HG03439 (cell line): ENCODE measurements at regions not wholly inside any gene's neighbourhood (a gene's known extent, or its start where the extent isn't known, plus 50 kb on each side); places are given as distances from the start of the nearest gene placed in this dataset.
A peak's percentile ranks its signal among the peaks of the same experiment; 100 is the strongest.

Source experiments
- ATAC-seq: cut with Tn5 transposase; IDR thresholded peaks from one replicate; pipeline ENCODE4 v1.9.1; 2021; ENCODE audit warnings: mild to moderate bottlenecking, moderate library complexity; ENCODE audit not compliant: unreplicated experiment

DNA sequence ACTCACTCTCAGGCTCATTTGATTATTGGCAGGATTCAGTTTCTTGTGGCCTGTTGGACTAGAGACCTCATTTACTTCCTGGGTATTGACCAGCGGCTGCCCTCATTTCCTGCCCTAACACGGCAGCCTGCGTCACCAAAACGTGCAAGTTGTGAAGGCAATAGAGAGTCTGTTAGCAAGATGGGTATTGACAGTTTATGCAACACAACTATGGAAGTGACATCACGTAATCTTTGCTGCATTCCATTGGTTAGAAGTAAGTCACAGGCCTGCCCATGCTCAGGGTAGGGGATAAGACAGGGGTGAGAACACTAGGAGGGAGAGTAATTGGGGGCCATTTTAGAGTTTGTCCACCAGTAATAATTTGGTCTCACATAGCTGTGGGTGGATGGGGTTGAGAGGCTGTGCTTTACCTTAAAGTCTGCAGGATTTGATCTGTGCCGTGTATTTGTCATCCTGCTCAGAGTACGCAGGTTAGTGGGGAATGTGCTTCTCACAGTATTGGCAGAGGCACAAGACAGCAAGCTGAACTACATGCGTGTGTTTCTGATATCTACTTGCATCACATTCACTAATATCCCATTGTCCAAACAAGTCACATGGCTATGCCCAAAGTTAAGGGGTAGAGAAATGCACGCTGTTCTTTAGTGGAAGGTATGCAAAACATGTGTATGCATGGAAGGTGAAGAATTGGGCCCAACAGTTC, 83.3 kb downstream of the EDEM1 start:
- no peak for ATAC-seq

DNA sequence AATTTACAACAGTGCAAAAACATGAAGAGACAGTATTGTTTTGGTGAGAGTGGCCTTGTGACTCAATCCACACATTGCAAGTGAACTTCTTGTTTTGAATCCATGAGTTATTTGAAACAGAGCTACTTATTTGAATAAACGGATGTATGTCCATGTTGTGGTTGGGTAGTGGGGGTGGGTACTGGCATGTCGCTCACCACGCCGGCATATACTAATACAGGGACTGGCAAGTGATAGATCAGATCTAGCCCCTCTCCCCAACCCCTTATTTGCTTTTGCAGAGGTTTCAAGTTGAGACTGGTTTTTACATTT, 83.8 kb downstream of the EDEM1 start:
- ATAC-seq = no peak

DNA sequence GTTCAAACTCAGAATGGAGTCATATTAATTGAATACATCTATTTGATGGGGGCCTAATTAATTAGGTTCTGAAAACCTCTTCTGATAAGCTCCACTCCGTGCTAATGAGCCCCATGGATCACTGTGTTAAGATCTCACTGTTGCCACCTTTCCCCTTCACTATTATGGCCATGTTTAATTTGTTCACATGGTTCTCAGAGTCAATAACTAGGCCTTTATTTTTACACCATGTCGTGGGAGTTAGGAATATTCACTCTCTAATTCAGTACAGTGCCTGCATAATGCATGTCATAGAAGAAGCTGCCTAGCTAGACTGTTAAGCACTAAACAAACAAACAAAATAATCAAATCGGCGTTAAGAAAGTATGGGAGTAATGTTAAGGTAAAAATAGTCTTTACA, 84.9 kb downstream of the EDEM1 start:
- no peak for ATAC-seq

DNA sequence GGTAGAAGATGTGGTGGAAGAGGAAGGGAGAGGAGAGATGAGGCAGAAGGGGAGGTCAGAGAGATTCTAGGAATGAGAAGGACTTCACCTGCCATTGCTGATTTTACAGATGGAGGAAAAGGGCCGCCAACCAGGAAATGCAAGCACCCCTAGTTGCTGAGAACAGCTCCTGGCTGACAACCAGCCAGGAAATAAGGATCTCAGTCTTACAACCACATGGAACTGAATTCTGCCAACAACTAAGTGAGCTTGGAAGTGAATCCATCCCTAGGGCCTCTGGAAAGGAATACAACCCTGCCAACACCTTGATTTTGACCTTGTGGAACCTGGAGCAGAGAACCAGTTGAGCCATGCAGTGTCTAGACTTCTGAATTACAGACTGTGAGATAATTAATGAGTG, 86.6 kb downstream of the EDEM1 start:
- no peak for ATAC-seq

DNA sequence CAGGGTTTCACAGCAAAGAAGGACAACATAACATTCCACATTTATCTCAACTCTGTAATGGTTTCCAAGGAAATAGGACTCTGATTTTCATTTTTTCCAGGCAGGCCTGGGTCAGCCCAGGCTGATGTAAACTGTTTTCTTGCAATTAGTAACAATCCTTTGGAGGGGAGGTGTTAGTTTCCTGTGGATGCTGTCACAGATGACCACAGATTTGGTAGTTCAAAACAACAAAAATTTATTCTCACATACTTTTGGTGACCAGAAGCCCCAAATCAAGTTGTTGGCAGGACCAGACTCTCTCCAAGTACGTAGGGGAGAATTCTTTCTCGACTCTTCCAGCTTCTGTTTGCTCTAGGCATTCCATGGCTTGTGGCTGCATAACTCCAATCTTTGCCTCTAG, 88.0 kb downstream of the EDEM1 start:
- no peak for ATAC-seq

DNA sequence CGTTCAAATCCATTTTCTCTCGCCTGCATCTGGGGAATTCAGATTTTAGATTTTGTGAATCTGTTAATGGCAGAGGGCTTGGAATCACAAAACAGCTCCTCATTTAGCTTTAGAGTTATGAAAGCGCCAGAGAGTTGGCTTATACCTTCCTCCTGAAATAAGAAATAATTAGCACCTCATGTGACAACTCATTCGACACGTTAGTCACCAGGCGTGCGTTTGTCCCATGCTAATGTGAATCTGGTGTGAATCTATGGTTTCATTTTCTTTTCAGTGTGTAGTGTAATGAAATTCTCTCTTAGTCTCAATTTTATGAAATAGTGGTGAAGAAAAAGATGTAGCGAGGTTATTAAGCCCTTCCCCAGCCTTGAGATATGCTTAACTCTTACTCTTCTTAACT, 89.4 kb downstream of the EDEM1 start:
- peak; percentile 62 for ATAC-seq

DNA sequence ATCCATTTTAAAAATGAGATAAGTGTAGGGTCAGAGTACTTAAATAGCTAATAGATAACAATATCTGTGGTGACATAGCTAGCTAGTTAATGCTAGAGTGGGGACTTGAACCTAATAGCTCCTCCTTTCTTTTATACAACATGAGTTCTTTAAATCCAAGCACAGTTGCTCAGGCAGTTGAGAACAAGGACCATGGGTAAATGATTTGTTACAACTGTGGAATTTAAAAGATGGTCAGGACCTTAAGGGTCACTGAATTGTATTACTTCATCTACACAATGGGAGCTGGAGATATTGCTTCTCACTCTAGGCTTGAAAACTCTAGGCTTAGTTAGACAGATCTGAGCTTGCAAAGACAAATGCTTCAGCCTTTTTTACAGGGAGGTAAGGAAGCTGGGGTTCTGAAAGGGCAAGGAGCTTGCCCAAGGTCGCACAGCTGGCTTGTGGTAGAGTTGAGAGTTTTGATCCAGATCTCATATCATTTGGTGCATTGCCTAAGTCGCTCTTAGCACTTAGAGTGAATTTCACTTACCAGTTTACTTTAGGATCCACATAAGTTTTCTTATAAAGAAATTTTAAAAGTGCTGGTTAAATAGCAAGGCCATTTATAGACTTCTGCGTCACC, 90.2 kb downstream of the EDEM1 start:
- no peak for ATAC-seq

DNA sequence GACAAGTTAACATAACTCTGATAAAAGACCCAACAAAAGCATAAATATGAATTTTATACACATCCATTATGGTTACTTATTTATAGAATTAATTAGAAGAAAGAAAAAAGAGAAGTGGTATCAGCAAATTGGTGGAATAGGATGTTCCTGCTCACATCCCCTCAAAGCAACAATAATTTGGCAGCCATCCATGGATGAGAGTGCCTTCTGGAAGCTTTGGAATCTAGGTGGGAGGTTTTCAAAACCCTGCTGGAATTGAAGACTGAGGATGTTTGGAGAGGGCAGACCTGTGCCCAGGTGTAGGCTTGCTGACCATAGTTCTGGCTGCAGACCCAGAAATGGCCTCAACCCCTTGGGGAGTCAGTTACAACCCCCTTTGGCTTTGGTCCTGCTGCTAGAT, 91.2 kb downstream of the EDEM1 start:
- no peak for ATAC-seq

DNA sequence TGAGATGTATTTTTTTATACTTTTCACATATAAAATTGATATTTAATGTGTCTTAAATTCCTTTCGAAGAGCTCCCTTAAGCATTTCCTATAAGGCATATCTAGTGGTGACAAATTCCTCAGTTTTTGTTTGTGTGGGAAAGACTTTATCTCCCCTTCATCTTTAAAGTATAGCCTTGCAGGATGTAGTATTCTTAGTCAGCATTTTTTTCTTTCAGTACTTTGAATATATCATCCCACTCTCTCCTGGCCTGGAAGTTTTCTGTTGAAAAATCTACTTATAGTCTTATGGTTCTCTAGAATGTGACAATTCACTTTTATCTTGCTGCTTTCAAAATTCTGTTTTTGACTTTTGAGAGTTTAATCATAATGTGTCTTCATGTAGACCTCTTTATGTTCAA, 95.2 kb downstream of the EDEM1 start:
- no peak for ATAC-seq

DNA sequence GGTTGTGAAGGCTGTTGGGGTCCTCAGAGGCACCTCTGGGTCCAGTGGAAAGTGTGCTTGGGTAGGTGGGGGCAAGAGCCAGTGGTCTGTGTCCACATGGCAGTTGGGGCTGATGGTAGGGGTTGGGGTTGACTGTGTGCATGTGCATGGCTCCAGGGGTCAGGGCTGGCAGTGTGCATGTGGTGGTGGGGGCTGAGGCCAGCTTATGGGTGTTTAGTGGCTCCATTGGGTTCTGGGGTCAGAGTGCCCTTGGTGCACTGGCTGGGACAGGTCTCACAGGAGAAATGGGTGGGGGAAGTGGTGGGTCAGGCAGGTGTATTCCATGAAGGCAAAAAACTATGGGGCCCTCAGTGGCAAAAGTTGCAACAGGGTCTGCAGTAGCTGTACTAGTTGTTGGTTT, 97.9 kb downstream of the EDEM1 start:
- ATAC-seq = no peak

DNA sequence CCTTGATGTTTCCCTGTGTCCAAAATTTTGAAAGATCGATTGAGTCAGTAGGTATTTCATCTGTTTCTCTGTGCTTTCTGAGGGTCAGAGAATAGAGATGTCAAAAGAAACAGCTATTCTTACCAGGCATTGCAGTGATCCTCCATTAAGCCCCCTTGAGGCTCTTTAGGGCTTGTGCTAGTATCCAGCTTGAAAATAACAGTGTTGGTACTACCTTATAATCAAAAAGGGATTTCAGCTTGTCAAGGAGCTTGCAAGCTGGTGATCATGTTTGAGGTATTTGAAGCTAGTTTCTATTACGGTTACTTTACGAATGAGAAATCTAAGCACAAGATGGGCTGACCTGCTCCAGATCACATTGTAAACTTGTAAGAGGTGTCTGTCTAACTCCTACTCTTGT, 103.4 kb downstream of the EDEM1 start:
- no peak for ATAC-seq

DNA sequence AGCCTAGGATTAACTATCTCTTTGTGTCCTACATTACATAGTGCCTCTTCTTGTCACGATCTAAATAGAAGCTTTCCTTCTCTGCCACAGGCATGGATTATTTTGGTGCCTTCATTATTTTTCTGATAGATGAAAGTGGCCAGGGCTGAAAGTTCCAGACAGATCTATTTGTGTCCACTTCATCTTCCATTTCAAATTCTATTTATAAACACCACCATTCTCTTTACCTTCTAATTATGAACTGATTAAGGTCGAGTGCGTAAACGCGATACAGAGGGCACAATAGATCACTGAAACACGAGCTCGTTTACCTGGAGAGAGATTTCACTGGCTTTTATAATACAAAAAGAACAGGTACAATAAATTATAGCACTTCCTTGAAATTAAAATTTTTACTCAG, 105.0 kb downstream of the EDEM1 start:
- ATAC-seq = no peak

DNA sequence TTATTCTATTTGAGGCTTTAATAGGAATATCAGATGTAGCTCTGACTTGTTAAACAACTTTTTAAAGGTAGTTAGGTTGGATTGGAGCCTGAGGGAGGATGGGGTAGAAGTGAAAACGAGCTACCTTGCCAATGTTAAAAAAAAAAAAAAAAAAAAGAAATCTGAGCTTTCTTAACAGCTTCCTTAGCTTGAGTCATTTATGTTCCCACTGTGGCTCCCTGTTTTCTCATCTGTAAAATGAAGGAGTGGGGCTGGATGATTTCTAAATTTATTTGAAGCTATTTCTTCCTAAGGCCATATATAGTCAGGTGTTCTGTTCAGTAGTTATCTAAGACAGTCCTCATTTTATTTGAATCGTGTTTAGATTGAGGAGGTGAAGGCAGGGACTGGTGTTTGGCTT, 105.7 kb downstream of the EDEM1 start:
- ATAC-seq = no peak

DNA sequence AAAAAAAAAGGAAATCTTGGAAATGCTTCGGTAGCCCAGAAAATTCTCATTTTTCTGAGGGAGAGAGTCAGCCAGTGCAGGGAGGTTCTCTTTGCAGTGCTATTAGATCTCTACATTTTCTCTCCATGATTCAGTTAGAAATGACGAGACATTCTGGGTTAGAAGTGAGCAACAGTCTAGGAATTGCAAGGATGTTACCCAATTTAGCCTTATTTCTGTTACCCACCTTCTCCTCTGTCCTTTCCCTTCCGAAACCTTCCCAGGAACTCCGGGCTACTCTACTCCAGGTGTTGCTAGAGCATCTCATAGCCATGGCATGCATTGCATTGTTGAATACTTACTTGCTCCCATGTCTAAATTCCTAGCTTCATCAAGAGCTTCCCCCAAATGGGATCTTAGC, 106.8 kb downstream of the EDEM1 start:
- no peak for ATAC-seq

DNA sequence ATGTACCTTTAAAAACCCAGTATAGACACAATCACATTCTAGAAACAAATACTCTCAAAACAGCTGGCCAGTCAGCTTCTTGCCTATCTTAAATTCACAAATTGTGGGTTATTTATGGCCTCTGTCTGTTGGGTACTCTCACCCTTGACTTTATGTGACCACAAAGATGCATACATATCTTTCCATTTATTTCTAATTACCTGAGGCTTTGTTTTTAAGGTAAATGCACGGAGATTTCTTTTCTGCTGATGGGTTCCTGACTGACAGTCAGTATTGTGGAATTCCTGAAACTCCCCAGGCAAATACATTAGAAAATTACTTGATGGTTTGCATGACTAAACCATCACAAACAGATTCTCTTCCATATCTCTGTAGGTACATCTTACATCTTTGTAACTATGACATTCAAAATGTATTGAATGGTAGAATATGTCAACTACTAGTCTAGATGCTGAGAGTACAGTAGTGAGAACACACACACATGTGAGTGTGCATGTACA, 107.7 kb downstream of the EDEM1 start:
- ATAC-seq = no peak

DNA sequence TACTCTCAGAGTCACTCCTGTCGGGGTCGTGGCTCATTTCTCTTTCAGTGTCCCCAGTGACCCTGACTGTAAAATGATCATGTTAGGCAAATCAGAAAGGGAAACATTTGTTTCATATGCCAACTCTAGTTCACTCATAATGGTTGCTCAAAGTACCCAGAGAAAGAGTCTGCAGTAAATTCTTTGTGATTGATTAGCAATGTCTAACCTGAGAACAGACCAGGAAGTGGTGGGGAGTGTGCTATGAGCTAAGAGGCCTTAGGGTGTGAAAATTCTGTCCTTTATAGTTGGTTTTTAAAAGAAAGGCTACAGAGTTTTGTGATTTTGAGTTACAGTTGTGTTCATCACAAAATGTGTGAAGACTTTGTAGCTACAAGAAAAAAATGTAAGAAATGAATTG, 108.9 kb downstream of the EDEM1 start:
- no peak for ATAC-seq

DNA sequence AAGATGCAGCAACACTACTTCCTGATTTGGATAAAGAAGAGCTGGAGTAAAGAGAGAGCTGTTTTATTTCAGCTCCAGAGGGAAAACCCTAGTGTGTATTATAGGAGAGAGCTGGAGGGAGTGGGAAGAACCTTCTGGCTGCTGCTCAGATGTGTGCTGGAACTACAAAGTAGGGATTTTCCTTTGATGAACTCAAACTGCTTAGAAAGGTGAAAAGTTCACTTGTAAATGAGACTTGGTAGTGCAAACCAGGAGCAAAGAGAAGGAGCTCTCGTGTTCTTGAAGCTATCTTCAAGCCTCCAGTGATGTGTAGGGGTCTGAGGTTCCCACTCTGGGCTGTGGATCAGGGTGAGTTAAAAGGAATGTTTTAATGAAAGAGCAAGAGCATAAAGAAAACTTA, 110.4 kb downstream of the EDEM1 start:
- ATAC-seq = peak; percentile 8

DNA sequence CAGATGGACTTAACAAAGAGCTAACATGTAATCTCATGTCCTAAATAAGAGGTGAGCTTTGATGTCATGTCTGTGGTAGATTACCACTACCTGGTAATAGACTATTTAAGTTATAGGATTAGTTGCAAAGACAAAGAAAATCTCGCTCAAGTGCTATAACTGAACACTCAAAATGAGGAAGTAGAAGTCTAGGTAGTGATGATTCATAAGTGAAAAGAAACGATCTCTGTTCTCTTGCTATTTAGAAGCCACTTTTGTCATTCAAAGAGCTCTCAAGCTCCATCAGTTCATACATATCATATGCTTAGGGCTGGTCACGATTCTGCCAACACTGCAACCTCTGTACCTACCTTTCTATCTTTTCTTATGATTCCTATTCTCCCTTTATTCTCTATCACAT, 110.9 kb downstream of the EDEM1 start:
- peak; percentile 99 for ATAC-seq

DNA sequence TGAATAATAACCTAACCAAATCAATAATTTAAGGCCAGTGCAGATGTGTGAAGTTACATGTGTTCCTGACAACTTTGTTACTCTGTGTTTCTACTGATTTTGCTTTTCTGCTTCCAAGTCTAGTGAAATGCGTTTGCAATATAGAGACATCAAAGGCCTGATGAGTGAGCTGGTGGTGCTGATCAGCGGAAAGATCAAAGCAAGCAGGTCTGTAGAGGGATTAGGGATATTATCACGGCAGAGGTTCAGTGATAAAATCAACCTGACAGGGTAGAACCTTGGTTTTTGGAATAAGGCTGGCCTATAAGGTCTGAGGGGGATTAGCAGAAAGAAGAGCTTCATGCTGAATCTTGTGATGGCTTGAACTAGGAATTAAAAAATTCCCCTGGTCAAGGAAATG, 111.7 kb downstream of the EDEM1 start:
- ATAC-seq = no peak

DNA sequence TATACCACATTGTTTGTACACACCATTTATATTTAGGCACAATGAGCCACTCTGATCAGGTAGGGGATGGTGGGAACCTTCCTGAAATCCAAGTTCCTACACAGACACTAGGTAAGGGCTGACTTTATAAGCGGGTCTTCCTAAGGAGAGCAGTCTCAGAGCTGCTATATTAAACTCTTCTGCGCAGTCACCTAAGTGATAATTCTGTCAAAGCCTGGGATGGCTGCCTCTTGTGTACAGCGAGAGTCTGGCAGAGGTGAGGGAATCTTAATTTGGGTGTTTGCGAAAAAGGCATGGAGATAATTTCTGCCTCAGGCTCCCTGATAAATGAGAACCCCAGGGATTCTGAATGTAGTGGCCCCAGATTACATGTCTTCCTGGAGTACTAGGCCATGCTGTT, 113.1 kb downstream of the EDEM1 start:
- no peak for ATAC-seq

DNA sequence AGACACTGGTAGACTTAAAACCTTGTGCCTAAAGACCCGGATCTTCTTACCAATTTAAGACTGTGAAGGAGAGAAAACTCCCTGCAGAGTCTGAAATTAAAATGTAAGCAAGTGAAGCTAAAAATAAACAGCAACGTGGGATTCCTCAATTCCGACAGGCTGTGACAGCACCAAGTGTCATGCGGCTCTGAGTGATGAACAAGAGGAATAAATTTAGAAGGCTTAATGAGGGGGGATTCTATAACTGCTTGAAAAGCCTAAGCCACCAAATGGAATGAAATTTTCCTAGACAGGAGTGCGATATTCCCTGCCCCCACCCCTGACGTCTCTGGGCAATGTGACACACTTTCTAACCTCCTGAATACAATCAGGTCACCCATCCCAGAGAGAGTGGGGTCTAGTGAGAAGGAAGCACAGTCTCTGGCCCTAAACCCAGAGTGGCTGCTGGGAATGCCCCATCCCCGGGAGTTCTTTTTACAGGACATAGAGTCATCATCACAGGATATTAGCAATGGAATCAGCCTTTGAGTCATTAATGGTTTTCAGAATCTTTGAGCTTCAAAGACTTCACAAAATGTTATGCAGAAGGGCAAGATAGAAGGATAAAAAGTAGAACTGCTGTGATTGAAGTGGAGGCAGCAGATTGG, 114.3 kb downstream of the EDEM1 start:
- no peak for ATAC-seq

DNA sequence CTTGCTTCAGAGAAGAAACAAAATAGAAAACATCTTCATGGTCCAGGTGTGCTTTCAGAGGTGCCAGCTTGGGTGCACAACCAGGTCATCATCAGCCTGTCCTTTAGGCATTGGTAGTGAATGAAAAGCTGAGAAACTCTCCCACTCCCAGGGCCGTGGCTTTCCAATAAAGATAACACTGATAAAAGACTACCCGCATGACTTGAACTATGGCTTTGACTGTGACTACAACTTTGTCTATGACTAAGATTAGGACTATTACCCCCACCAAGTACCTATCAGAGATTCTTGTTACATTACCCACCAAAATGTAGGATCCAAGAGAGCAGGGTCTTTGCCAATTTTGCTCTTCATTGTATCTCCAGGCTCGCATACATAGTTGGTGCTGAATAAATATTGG, 115.2 kb downstream of the EDEM1 start:
- ATAC-seq = no peak

DNA sequence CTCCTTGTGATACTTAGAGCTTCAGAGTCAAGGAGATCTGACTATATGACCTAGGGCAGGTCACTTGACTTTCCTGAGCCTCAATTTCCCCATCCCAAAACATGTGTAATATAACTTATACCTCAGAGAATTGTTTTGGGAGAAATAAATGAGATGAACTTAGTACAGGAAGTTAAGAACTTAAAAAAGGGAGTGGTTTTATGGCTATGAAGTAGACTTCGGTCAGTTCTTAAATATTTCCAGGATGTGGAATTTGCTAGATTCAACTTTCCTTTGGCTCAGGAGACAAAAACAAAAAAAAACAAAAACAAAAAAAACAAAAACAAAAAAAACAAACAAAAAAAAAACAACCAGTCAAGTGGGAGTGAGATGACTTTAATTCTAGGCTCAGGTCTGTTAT, 116.7 kb downstream of the EDEM1 start:
- no peak for ATAC-seq
